GM12891 (cell line): ENCODE measurements at regions not wholly inside any gene's neighbourhood (a gene's known extent, or its start where the extent isn't known, plus 50 kb on each side); places are given as distances from the start of the nearest gene placed in this dataset.

Experiments used
- POLR2A ChIP-seq: IDR thresholded peaks from 2 replicates; pipeline ENCODE4 v1.6.1; 2011; ENCODE audit warnings: low read depth, low read length, control low read depth
- POLR2AphosphoS5 ChIP-seq: IDR thresholded peaks from 2 replicates; pipeline ENCODE4 v1.6.1; 2011; ENCODE audit warnings: low read depth, low read length, control low read depth
- SPI1 ChIP-seq: IDR thresholded peaks from 2 replicates; pipeline ENCODE4 v1.6.1; 2011; ENCODE audit warnings: low read depth, low read length, control low read depth
- TAF1 ChIP-seq: IDR thresholded peaks from 2 replicates; pipeline ENCODE4 v1.6.1; 2011; ENCODE audit warnings: low read depth, low read length, control low read depth

DNA sequence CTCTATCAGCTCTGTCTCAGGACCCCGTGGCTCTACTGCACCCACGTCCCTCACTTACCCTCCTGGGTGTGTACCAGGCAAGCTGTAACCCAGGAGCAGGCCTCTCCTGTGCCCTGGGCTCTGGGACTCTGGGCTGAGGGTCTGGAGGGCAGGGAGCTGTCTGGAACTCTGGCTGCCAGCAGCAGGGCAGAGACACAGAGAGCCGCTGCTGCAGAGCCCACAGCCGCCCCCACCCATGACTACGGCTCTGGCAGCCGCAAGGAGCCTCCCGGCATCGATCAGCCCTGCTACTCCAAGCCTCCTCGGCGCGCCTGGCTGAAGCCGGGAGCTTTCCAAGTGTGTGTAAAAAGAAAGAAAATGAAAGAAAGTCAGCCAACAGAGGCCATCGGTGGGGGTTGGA is 103.7 kb upstream of the ATP2B2 start:
- TF ChIP-seq POLR2AphosphoS5 (no peak), POLR2A (no peak), SPI1 (no peak), TAF1 (no peak)
